NAMALWA (cell line): ENCODE measurements at regions not wholly inside any gene's neighbourhood (a gene's known extent, or its start where the extent isn't known, plus 50 kb on each side); places are given as distances from the start of the nearest gene placed in this dataset.

Experiments used
- DNase-seq: peaks from one replicate; pipeline ENCODE4 v3.0.0-alpha.2; 2015; ENCODE audit warnings: low spot score

GRCh38 chr6:139638179-139638941 is 263.9 kb upstream of the CITED2 start:
- no peak for DNase-seq

- DNase-seq = no peak
Observed at GRCh38 chr6:139637766-139638165, 263.3 kb upstream of the CITED2 start.

DNA sequence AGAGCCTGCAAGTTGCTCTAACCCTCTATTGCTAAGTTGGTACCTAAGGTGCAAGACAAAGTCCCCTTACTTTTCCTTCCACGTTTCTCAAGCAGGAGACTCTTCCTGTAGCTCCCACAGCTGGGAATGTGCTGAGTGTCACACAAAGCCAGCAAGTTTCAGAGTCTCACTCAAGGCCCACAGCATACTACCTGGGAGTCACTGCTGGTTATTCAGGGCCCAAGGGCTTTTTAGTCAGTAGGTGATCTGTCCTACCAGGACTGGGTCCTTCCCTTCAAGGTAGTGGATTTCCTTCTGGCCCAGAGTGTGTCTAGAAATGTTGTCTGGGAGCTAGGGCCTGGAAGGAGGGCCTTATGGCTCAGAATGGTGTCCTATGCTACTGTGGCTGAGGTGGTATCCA is 261.9 kb upstream of the CITED2 start:
- no peak for DNase-seq

- no peak for DNase-seq
Observed at GRCh38 chr6:139635401-139636130, 261.1 kb upstream of the CITED2 start.

GRCh38 chr6:139632840-139633239 is 258.4 kb upstream of the CITED2 start:
- DNase-seq = no peak

DNA sequence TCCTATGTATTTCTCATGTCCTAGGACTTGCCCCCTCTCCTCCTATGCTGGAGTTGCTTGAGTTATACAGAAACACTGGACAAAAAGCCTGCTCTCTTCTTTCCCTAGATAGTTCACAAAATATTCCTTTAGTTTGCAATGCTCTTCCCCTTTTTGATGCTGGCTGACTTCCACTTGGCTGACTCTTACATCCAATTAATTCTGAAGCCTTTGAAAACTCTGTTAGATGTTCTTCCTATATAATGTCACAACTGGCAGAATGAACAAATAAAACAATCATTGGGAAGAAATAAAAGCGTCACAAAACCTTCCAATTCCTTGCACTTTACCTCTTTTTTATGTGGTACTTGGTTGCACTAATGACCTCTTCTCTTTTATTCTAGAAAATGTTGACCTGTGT is 253.8 kb upstream of the CITED2 start:
- DNase-seq = no peak

DNA sequence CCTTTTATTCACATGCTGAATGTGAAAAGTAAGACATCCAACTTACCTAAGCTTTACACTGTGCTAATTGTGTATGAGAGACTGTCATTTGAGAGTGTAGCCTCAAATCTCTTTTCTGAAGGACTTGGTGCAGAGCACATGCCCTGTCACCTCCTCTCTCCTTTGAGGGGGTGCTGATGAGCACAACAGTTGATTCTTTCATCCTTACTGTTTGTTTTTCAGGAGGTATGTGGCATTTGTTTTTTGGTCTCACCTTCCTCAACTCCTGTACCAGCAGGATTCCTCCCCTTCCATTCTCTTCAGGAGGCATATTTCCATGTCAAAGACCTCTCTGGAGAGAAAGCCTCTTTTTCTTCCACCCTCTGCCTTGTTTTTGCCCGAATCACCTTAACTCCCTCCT is 252.6 kb upstream of the CITED2 start:
- no peak for DNase-seq

DNA sequence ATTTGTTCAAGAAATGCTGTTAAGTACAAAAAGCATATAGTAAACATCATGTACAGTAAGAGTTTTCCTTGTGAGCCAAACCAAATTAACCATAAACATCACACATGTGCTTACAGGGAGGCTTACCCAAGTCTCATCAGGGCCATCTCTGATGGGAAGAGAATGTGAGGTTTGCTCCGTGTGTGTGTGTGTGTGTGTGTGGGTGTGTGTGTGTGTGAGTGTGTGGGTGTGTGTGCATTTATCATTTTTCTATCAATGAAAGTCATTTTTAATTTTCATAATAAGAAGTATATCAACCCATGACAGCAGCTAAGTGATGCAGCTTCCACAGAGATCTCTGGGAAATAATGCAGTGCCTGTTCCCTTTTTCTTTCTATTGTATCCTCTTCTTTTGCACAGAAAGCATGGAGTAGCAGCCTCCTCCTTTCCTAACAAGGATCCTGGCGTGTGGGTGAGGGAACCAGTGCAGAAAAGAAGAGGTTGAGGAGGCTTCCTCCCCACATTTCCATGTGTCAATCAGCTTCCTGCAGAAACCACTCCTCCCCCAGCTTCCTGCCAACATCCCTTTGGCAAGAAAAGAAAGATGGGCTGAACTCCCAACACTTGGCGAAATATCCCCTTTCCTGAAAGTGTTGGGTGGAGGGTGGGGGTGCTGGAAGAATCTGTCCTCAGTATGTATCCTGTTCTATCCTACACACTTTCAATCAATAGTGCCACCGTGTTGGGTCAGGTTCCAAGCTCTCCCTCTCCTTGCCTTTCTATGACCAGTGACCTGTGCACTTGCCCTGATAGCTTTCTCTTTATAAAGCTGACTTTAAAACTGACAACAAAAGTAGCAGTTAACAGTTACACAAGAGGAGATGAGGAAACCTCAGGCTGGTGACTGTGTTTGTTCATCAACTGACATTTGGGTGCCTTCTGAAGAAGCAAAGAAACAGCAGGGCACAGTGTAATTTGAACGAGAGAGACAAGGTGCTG is 251.8 kb upstream of the CITED2 start:
- no peak for DNase-seq

- DNase-seq = no peak
Observed at GRCh38 chr6:139625081-139625939, 250.9 kb upstream of the CITED2 start.

DNA sequence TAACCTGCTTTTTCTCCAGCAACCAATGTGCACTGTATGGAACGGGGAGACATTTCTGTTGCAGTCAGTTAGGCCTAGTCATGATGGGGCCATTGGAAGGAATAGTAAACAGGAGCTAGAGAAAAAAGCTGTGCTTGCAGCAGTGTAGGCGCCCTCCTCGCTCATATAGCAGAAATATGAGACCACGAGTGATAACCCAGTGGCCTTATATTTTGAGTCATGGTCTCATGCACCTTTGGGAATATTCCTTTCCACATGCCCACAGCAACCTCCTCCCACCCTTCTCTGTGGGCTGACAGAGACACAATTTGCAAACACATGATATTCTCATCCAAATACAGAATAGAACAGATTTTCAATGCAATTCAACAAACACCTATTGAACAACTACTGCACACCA is 248.9 kb upstream of the CITED2 start:
- no peak for DNase-seq

DNA sequence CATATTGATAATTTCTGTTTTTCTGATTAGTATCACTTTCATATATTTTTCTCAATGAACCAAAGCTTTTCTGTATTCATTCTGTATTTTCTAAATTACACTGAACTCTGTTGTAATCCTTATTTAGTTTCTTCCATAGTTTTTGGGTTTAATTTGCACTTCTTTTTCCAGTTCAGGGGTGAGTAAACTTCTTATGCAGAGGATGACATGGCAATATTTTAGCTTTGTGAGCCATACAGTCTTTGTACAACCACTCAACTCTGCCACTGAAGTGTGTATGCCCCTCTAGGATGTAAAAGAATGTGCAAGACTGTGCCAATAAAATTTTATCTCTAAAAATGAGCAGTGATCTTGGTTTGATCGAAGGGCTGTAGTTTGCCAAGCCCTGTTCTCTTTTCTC is 239.0 kb upstream of the CITED2 start:
- no peak for DNase-seq

DNA sequence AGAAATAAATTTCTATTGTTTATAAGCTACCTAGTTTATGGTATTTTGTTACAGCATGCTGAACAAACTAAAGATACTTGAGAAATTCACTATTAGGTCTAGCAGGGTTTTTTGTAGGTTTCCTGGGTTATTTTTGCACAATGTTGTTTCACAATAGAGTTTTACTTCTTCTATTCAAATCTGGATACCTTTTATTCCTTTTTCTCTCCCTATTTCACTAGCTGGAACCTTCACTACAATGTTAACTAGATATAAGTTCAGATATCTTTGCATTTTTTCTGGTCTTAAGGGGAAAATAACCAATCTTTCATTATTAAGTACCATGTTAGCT is 237.7 kb upstream of the CITED2 start:
- DNase-seq = no peak

GRCh38 chr6:139611327-139612134 is 237.1 kb upstream of the CITED2 start:
- DNase-seq = no peak

DNA sequence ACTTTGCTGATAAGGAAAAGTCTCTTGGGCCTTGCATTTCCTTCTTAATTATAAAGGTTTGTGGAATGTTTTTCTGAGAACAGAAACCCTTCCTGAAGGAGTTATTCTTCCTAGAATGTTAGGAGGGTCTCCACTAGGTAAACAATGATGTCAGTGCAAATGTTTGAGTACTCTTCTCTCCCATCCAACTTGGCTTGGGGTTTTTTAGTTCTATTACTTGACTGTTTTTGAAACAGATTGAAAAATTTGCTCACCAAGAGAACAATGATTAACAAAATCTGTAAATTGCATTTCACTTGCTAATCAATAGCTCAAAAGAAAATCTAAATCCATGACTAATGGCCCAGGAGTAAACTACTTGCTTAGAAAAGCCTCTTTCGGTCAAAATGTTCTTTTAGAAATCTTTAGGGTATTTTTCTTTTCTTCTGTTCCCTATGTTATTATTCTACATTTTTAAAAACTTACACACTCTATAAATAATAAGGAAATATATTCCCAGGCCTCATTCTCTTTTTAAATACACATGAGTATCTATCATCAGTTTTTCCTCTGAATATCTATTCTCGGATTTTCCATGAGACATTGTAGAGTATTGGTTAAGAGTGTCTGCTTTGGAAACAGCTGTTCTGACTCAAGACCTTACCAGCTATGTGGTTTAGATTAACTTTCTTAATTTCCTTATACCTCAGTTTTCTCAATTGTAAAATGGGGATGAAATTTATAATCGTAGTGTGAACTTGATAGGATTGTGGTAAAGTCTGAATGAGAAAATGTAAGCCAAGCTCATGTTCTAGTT is 234.2 kb upstream of the CITED2 start:
- DNase-seq = no peak

- DNase-seq = no peak
Observed at GRCh38 chr6:139605350-139605749, 230.9 kb upstream of the CITED2 start.

DNA sequence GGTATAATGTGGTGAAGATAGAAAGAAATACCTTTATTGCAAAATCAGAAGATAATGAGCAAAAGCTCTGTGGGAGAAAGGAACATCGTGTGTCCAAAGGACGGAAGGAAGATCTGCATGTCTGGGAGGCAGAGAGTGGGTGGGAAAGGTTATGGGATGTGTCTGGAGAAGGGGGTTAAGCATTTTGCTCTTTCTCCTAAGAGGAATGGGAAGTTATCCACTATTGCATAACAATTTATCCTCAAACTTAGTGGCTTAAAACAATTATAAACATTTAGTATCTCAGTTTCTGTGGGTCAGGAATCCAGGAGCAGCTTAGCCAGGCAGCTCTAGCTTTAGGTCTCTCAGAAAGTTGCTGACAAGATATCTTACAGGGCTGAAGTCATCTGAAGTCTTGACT is 229.1 kb upstream of the CITED2 start:
- DNase-seq = no peak

GRCh38 chr6:139602577-139602976 is 228.1 kb upstream of the CITED2 start:
- DNase-seq = no peak

DNA sequence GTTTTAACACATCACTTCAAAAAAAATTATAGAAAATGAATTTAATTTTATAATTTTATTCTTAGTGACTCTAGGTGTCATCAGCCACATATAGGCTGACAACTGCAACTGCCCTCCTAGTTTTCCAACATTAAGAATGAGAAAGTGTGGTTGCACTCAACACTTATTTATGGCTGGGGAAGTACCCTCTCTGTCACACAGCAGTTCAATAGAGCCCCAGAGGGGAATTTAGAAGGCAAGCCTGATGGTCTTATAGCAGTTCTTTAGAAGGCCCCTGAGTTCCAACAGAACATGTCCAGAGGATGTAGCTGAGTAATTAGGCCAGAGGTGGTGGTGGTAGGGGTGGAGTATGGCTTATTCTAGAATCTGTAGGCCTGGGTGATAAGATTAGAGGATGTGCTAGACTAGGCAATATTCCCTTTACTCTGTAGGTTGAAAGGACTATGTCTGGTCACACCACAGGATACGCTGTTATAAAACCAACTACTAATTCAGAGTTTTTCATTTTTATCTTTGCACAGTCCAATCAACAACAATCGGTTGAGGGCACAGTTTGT is 226.5 kb upstream of the CITED2 start:
- DNase-seq = no peak

- no peak for DNase-seq
Observed at GRCh38 chr6:139600343-139600742, 225.9 kb upstream of the CITED2 start.
